Natural killer cell treated with Interleukin-12 subunit alpha and Interleukin-12 subunit beta and Interleukin-15 and Interleukin-18, amount 100 ng/mL, for 72 hours (primary cell): ENCODE measurements at regions not wholly inside any gene's neighbourhood (a gene's known extent, or its start where the extent isn't known, plus 50 kb on each side); places are given as distances from the start of the nearest gene placed in this dataset.
"Not testable (repeated sequence)": the region's sequence is repeated elsewhere in the genome, so short reads cannot be mapped to it uniquely, and the experiment has no call there.

Experiments
- ATAC-seq, 2 donors: fragments of 150-1000 bp; cut with Tn5 transposase in 1 of 2; sonication (Bioruptor Pico), chemical (Tn5 transposase) in 1 of 2; 2 replicates each; pipeline ENCODE4 v1.10.0; 2021
- DNase-seq: peaks from one replicate; pipeline ENCODE4 v3.0.0; 2022; ENCODE audit warnings: low spot score
- H3K27ac Mint-ChIP-seq, 2 donors: 1 replicate in 1 of 2; 2 replicates in 1 of 2; pipeline ENCODE4 v1.8.0; 2022; ENCODE audit warnings: mixed read lengths in 2 of 2, mild to moderate bottlenecking in 1 of 2, moderate library complexity in 1 of 2
- H3K27me3 Mint-ChIP-seq, 2 donors: 1 replicate in 1 of 2; 2 replicates in 1 of 2; pipeline ENCODE4 v1.8.0; 2022; ENCODE audit warnings: mixed read lengths in 2 of 2
- H3K36me3 Mint-ChIP-seq: one replicate; pipeline ENCODE4 v1.8.0; 2022; ENCODE audit warnings: mixed read lengths
- H3K4me1 Mint-ChIP-seq, 2 donors: 1 replicate in 1 of 2; 2 replicates in 1 of 2; pipeline ENCODE4 v1.8.0; 2022; ENCODE audit warnings: low read depth in 2 of 2, mixed read lengths in 2 of 2, mild to moderate bottlenecking in 1 of 2
- H3K4me3 Mint-ChIP-seq: one replicate; pipeline ENCODE4 v1.8.0; 2022; ENCODE audit warnings: mixed read lengths
- H3K9me3 Mint-ChIP-seq: 2 replicates; pipeline ENCODE4 v1.8.0; 2022; ENCODE audit warnings: mixed read lengths

GRCh38 chr7:29639886-29640595 is 76.4 kb downstream of the PRR15 start:
- H3K36me3 Mint-ChIP-seq: no peaks in the 10 kb centered on the region
- H3K27ac Mint-ChIP-seq: no peak overlapping the region
- no peak for DNase-seq
- ATAC-seq: no peak
- no peak overlapping the region for H3K4me3 Mint-ChIP-seq
- H3K27me3 Mint-ChIP-seq: no peaks in the 10 kb centered on the region
- no peaks in the 10 kb centered on the region for H3K9me3 Mint-ChIP-seq
- H3K4me1 Mint-ChIP-seq: no peaks in the 10 kb centered on the region

DNA sequence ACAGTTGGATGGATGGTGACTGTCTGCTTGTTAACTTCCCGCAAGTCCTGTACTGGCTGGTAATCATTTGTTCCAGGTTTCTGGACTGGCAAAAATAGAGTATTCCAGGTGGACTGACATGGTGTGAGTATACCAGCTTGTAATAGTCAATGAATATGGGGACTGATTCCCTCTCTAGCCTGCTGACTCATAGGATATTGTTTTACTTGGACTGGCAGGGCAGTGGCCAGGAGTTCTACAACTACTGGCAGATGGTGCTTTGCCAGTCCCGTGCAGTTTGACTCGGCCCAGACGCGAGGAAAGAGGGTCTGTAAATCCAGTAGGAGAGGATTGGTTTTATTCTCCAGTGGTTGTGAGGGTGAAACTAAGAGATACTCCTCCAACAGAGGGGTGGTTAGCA is 78.0 kb downstream of the PRR15 start:
- Mint-ChIP-seq H3K4me3 (no peak overlapping the region), H3K4me1 (no peaks in the 10 kb centered on the region), H3K27me3 (no peaks in the 10 kb centered on the region), H3K9me3 (no peaks in the 10 kb centered on the region), H3K27ac (no peak overlapping the region), H3K36me3 (no peaks in the 10 kb centered on the region)
- DNase-seq (no peak), ATAC-seq (no peak)

DNA sequence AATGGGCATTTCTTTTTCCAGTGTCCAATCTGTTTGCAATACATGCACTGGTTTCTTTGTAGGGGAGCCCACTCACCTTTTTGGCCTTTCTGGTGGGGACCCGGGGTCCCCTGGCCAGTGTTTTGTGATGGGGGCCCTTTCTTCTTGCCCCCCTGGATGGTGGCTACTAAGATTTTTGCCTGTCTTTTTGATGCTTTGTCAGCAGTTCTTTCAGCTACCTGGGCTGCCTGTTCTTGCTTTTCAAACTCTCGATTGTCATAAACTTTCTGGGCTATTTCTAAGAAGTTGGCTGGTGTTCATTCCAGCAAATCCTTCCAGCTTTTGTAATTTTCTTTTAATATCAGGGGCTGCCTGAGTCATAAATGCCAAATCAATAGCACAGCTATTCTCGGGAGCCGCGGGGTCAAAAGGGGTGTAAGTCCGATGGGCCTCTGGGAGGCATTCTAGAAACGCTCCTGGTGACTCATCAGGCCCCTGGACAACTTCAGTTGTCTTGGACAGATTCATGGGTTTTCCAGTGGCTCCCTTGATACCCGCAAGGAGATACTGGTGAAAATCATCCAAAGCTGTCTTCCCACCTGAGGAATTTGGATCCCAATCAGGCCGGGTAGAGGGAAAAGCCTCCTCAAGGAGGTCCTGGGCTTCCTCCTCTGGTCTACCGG is 79.0 kb downstream of the PRR15 start:
- Mint-ChIP-seq H3K4me1 (no peaks in the 10 kb centered on the region), H3K27me3 (no peaks in the 10 kb centered on the region), H3K27ac (no peak overlapping the region), H3K4me3 (no peak overlapping the region), H3K9me3 (no peaks in the 10 kb centered on the region), H3K36me3 (no peaks in the 10 kb centered on the region)
- ATAC-seq: no peak
- DNase-seq: no peak

- not testable (repeated sequence) for ATAC-seq, H3K4me3 Mint-ChIP-seq, H3K36me3 Mint-ChIP-seq, H3K27me3 Mint-ChIP-seq, DNase-seq, H3K4me1 Mint-ChIP-seq, H3K9me3 Mint-ChIP-seq, H3K27ac Mint-ChIP-seq
These were observed 82.5 kb downstream of the PRR15 start for GRCh38 chr7:29646116-29646515.

DNA sequence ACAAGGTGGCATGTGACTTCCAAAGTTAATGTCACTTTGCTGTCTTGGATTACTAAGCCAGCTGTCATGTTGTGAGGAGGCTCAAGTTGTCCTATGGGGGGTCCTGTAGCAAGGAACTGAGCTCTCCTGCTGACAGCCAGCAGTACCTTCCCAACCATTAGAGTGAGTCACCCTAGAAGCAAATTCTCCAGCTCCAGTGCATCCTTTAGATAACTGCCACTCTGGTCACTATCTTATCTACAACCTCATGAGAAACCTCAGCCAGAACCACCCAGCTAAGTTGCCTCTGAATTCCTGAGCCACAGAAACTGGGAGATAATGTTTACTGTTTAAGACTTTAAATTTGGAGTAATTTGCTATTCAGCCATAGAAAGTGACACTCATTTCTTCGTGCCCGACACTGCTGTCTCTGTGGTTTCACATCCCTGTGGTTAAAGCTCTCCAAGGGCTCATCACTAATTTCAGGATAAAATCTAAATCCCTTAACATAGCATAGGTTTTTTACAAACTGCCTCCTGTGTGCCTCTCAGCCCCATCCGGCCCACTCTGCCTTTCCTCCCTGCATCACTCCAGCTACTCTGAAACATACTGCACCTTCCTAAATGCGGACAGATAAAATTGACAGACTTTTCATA is 83.5 kb downstream of the PRR15 start:
- no peaks in the 10 kb centered on the region for H3K9me3 Mint-ChIP-seq
- no peak for ATAC-seq
- H3K36me3 Mint-ChIP-seq: no peaks in the 10 kb centered on the region
- H3K27me3 Mint-ChIP-seq: no peaks in the 10 kb centered on the region
- no peak overlapping the region for H3K4me3 Mint-ChIP-seq
- H3K27ac Mint-ChIP-seq: no peak overlapping the region
- no peak for DNase-seq
- H3K4me1 Mint-ChIP-seq: peaks cover 0 to 3% of the 10 kb centered on the region in 2 donors

DNA sequence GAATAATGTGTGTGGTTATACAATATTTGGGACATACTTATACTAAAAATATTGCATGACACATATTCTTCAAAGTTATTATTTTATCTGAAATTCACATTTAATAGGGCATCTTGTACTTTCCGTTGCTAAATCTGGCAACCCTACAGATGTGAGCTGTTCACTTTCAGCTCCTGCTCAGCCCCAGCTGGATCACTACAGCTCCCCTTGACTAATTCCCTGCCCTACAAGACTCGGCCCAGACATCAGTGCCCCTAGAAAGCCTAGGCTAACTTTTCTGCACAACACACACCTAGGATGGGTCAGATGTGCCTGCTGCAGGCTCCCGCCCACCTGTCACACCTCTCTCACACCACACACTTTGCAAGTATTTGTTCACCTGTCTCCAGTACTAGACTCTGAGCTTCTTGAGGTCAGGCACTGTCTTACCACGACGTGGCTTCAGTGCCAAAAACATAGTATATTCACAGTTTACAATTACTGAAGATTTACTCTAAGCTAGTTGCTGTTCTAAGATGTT is 84.1 kb downstream of the PRR15 start:
- ATAC-seq: peak in 1 of 2 donors; percentile 43
- DNase-seq, H3K27me3 Mint-ChIP-seq, H3K4me3 Mint-ChIP-seq, H3K9me3 Mint-ChIP-seq, H3K36me3 Mint-ChIP-seq, H3K27ac Mint-ChIP-seq, H3K4me1 Mint-ChIP-seq: not testable (repeated sequence)

GRCh38 chr7:29649028-29649716 is 85.5 kb downstream of the PRR15 start:
- Mint-ChIP-seq H3K4me1 (peaks cover 0 to 3% of the 10 kb centered on the region in 2 donors), H3K4me3 (no peak overlapping the region), H3K9me3 (no peaks in the 10 kb centered on the region), H3K36me3 (no peaks in the 10 kb centered on the region), H3K27ac (no peak overlapping the region), H3K27me3 (no peaks in the 10 kb centered on the region)
- ATAC-seq: peak in 1 of 2 donors; percentile 24
- no peak for DNase-seq

DNA sequence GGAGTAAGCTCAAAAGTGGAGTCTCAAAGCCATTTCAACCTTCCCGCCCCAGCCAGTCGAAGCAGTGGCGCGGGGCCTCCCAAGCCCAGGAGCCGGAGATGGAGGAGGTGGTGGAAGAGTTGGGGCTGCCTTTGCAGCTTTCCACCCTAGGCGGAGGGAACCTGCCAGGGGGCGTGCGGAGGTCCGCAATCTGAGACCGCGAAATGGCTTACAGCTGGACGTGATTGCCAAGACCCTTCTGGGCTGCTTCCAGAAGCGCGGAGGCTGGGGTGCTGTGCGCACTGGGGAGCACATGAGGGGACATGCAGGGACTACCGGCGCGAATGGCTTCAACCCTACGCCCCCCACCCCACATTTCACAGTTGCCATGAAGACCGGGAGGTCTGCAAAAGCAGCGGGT is 86.2 kb downstream of the PRR15 start:
- ATAC-seq (no peak), DNase-seq (no peak)
- Mint-ChIP-seq H3K36me3 (no peaks in the 10 kb centered on the region), H3K27me3 (no peaks in the 10 kb centered on the region), H3K4me1 (peaks cover 0 to 3% of the 10 kb centered on the region in 2 donors), H3K4me3 (no peak overlapping the region), H3K27ac (no peak overlapping the region), H3K9me3 (no peaks in the 10 kb centered on the region)

GRCh38 chr7:29651477-29651876 is 87.8 kb downstream of the PRR15 start:
- no peak overlapping the region for H3K4me3 Mint-ChIP-seq
- no peak for DNase-seq
- H3K36me3 Mint-ChIP-seq: no peaks in the 10 kb centered on the region
- H3K4me1 Mint-ChIP-seq: peaks cover 0 to 3% of the 10 kb centered on the region in 2 donors
- H3K27ac Mint-ChIP-seq: no peak overlapping the region
- H3K27me3 Mint-ChIP-seq: no peaks in the 10 kb centered on the region
- no peak for ATAC-seq
- H3K9me3 Mint-ChIP-seq: no peaks in the 10 kb centered on the region

DNA sequence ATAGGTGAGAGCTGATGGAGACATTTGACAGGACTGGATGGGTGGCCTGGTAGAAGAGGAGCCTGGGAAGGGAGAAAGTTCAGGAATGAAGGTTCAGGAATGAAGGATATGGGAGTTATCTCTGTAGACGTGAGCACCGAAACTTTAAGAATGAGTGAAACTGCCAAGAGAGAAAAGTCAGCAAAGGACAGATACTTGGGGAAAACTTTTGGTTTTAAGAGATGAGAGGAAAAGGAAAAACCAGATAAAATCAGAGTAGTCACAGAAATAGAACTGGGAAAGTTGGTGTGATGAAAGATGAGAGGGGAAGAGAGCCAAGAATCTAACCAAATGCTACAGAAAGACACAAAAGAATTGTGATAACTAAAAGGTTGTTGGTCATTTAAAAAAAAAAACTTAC is 88.9 kb downstream of the PRR15 start:
- DNase-seq: no peak
- Mint-ChIP-seq H3K27ac (no peak overlapping the region), H3K4me1 (peaks cover 0 to 3% of the 10 kb centered on the region in 2 donors), H3K4me3 (no peak overlapping the region), H3K9me3 (no peaks in the 10 kb centered on the region), H3K36me3 (no peaks in the 10 kb centered on the region), H3K27me3 (no peaks in the 10 kb centered on the region)
- ATAC-seq: no peak

- not testable (repeated sequence) for H3K4me1 Mint-ChIP-seq, H3K9me3 Mint-ChIP-seq, DNase-seq, H3K36me3 Mint-ChIP-seq, ATAC-seq, H3K27me3 Mint-ChIP-seq, H3K4me3 Mint-ChIP-seq, H3K27ac Mint-ChIP-seq
These were observed 90.7 kb downstream of the PRR15 start for GRCh38 chr7:29654340-29654739.

DNA sequence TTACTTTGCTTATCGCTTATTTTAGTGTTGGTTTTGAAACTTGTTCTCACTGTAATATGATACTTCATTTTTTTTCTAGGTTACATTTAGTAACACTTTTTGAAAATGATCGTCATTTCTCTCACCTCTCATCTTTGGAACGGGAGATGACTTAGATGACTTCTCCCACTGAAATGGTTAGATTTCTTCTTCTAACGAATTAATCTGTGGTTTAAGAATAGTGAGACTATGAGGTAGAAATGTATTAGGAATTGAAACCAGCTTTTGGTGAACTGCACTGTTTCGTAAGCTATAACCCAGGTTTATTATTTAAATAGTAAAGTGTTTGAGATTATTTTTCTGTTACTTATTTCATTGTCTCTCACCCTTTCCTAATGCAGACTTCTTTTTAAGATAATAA is 93.7 kb downstream of the PRR15 start:
- no peak for DNase-seq
- no peaks in the 10 kb centered on the region for H3K9me3 Mint-ChIP-seq

DNA sequence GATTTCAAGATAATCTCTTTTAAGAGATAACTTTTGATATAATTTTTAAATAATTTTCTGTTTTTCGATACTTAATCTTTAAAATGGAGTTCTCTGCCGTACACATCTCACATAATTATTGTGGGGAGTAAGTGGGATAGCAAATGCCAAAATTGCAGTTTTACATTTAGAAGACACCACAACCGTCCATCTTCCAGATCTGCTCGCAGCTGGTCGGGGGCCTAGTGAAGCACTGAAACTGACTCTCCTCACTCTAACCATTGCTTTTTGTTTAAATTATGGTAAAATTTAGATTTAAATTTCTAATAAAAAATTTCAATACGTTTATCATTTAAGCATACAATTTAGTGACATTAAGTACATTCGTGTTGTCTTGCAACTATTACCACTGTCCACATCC is 94.2 kb downstream of the PRR15 start:
- Mint-ChIP-seq H3K4me1 (peaks cover 0 to 2% of the 10 kb centered on the region in 2 donors), H3K4me3 (no peak overlapping the region), H3K9me3 (no peaks in the 10 kb centered on the region), H3K27me3 (peaks cover 2 to 3% of the 10 kb centered on the region in 2 donors), H3K27ac (no peak overlapping the region), H3K36me3 (no peaks in the 10 kb centered on the region)
- DNase-seq (no peak), ATAC-seq (no peak)

More for the DNA sequence above, 93.7 kb downstream of the PRR15 start:
- Mint-ChIP-seq H3K4me1 (no peaks in the 10 kb centered on the region), H3K27ac (no peak overlapping the region), H3K36me3 (no peaks in the 10 kb centered on the region), H3K4me3 (no peak overlapping the region), H3K27me3 (no peaks in the 10 kb centered on the region)
- no peak for ATAC-seq

- ATAC-seq, H3K9me3 Mint-ChIP-seq, H3K27ac Mint-ChIP-seq, DNase-seq, H3K4me3 Mint-ChIP-seq, H3K36me3 Mint-ChIP-seq, H3K27me3 Mint-ChIP-seq, H3K4me1 Mint-ChIP-seq: not testable (repeated sequence)
These were observed 95.6 kb downstream of the PRR15 start for GRCh38 chr7:29659213-29659612.
